Kidney epithelial cell (primary cell): ENCODE measurements at regions not wholly inside any gene's neighbourhood (a gene's known extent, or its start where the extent isn't known, plus 50 kb on each side); places are given as distances from the start of the nearest gene placed in this dataset.
"Not testable (repeated sequence)": the region's sequence is repeated elsewhere in the genome, so short reads cannot be mapped to it uniquely, and the experiment has no call there.

Source experiments
- DNase-seq: peaks from one replicate; pipeline ENCODE4 v3.0.0-alpha.2; 2010; ENCODE audit warnings: low read depth
- H3K27me3 ChIP-seq: 2 replicates; pipeline ENCODE4 v1.6.0; 2011; ENCODE audit warnings: low read length; ENCODE audit not compliant: control insufficient read depth, insufficient read depth
- H3K36me3 ChIP-seq: 2 replicates; pipeline ENCODE4 v1.5.1; 2011; ENCODE audit warnings: low read length; ENCODE audit not compliant: control insufficient read depth, insufficient read depth
- H3K4me3 ChIP-seq: 2 replicates; pipeline ENCODE4 v1.5.1; 2011; ENCODE audit warnings: low read depth, mild to moderate bottlenecking, control low read depth, low read length
- TF ChIP-seq, protein P1 (sequence below): IDR thresholded peaks from 2 replicates; pipeline ENCODE4 v1.5.1; 2011; ENCODE audit warnings: mild to moderate bottlenecking, moderate library complexity, low read length, control low read depth, inconsistent platforms; ENCODE audit not compliant: insufficient read depth, poor library complexity, severe bottlenecking

DNA sequence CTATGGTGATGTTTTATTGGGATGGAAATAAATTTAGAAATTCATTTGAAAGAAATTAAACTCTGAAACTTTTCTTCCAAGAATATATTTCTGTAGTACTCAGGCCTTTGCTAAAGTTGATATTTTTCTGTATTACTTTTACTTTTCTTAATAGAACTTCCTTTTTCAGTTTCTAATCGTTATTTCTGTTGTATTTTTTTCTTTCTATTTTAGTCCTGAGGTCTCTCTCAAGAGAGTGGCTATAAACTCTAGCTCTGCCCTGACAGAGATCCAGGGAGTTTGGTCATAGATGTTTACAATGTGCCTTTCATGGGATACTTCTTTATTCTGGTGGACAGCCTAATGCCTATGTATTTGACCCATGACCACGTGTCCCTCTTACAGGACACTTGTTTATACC lies 51.0 kb downstream of the OR2B6 start:
- Histone ChIP-seq H3K27me3 (peaks cover 2% of the 10 kb centered on the region), H3K36me3 (no peaks in the 10 kb centered on the region), H3K4me3 (no peak overlapping the region)
- no peak for DNase-seq
- TF ChIP-seq, protein P1, sequence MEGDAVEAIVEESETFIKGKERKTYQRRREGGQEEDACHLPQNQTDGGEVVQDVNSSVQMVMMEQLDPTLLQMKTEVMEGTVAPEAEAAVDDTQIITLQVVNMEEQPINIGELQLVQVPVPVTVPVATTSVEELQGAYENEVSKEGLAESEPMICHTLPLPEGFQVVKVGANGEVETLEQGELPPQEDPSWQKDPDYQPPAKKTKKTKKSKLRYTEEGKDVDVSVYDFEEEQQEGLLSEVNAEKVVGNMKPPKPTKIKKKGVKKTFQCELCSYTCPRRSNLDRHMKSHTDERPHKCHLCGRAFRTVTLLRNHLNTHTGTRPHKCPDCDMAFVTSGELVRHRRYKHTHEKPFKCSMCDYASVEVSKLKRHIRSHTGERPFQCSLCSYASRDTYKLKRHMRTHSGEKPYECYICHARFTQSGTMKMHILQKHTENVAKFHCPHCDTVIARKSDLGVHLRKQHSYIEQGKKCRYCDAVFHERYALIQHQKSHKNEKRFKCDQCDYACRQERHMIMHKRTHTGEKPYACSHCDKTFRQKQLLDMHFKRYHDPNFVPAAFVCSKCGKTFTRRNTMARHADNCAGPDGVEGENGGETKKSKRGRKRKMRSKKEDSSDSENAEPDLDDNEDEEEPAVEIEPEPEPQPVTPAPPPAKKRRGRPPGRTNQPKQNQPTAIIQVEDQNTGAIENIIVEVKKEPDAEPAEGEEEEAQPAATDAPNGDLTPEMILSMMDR, result no peak

DNA sequence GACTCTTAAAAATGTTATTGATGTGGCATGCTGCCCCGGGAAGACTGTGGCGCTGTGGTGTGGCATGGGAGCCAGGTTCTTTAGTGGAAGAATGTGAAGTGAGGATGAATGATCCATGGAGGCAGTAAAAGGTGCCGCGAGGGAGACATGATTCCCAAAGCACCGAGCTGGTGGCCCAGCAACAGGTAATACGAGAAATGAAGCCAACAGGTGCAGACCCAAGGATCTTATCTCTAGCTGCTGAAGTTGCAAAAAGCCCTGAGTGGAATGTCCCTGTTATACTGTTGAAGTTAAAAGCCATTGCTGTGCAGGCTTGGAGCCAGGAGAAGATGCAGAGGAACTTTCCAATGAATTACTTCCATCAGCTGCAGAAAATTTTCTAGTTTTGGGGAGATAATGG lies 53.5 kb downstream of the OR2B6 start:
- TF ChIP-seq, protein P1, result no peak
- Histone ChIP-seq H3K27me3 (no peaks in the 10 kb centered on the region), H3K4me3 (no peak overlapping the region), H3K36me3 (no peaks in the 10 kb centered on the region)
- no peak for DNase-seq

DNA sequence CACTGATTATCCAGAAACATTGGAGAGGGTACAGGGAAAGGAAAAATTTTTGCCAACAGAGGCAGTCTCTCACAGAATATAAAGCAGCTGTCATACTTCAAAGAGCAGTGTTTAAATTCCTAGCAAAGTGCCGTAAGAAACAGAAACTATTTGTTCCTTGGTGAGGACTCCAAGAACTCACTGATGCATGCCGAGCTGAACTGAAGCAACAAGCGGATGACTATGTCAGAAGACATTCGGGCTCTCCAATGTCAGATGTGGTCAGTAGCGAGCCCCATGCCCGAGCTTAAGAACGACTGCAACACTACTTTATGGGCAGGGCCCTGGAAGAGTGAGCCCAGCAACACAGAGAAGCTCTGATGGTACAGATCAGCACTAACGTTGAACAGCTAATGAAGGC lies 54.7 kb downstream of the OR2B6 start:
- H3K36me3 ChIP-seq, result no peaks in the 10 kb centered on the region
- TF ChIP-seq, protein P1, result no peak
- peak; percentile 56 for DNase-seq
- no peaks in the 10 kb centered on the region for H3K27me3 ChIP-seq
- no peak overlapping the region for H3K4me3 ChIP-seq

GRCh38 chr6:28021011-28021410 lies 59.4 kb upstream of the ZNF165 start:
- not testable (repeated sequence) for H3K27me3 ChIP-seq, H3K4me3 ChIP-seq, DNase-seq, H3K36me3 ChIP-seq

DNA sequence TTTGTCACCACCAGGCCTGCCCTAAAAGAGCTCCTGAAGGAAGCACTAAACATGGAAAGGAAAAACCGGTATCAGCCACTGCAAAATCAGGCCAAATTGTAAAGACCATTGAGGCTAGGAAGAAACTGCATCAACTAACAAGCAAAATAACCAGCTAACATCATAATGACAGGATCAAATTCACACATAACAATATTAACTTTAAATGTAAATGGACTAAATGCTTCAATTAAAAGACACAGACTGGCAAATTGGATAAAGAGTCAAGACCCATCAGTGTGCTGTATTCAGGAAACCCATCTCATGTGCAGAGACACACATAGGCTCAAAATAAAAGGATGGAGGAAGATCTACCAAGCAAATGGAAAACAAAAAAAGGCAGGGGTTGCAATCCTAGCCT lies 57.7 kb upstream of the ZNF165 start:
- not testable (repeated sequence) for H3K27me3 ChIP-seq, DNase-seq, H3K4me3 ChIP-seq, H3K36me3 ChIP-seq
